ENCODE measurements at regions not wholly inside any gene's neighbourhood (a gene's known extent, or its start where the extent isn't known, plus 50 kb on each side); places are given as distances from the start of the nearest gene placed in this dataset.
A peak's percentile ranks its signal among the peaks of the same experiment; 100 is the strongest.

DNA sequence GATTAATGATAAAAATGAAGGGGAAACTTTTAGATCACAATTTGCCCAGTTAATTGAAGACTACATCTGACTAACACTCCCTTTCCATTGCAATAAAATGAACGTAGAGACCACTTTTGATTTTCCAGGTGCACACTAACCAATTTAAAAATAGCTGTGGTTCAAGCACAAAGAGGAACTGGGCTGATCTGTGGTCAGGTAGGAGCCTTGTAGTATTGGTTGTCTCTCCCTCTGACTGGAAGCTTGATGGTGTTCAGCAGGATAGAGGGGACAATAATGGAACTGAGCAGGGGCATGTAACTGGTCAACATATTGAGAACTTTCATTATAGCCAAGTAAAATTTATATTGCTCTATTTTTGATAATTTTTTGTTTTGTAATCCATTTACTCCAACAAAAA, 886.8 kb upstream of the SEMA6A start:
- no peak for DNase-seq

DNA sequence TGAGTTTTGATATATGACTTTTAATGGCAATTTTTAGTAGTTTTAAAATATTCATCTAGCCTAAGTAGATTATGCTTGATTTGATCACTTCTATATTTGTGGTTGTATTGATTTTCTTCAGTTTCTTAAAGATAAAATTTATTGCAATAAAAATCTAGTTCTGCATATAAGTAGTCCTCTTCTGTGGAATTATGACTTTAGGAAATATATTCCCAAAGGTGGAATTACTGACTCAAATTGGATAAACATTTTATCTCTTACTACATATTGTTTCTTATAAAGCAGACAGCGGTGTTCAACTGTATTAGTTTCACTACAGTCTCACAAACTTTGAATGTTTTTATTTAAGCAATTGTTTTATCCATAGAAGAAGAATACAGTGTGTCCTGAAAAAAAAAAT, 883.0 kb upstream of the SEMA6A start:
- no peak for DNase-seq

DNA sequence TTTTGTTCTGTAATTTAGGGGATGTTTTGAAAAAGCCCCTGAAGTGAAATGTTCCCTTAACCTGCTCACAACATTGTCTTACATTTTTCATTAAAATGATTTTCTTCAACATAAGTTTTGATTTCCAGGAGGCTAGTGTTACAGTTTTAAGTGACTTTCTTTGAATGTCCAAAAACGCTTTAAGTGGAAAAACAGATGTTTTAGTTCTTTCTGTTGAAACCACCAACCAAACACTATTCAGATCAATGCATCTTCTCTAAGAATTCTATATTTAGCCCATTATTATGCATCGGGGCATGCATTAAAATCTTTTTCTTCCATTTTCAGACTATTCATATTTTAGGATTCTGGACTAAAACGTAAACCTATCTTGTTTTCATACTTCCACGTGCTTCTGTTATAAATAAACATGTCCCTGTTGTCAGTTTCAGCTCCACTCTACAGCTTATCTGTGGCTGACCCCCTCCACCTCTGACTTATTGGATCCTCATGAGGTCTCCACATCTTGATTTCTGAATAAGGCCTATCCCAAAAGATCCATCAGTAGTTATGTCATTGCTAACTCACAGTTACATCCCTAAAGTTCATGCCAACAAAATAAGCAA, 882.3 kb upstream of the SEMA6A start:
- no peak for DNase-seq

DNA sequence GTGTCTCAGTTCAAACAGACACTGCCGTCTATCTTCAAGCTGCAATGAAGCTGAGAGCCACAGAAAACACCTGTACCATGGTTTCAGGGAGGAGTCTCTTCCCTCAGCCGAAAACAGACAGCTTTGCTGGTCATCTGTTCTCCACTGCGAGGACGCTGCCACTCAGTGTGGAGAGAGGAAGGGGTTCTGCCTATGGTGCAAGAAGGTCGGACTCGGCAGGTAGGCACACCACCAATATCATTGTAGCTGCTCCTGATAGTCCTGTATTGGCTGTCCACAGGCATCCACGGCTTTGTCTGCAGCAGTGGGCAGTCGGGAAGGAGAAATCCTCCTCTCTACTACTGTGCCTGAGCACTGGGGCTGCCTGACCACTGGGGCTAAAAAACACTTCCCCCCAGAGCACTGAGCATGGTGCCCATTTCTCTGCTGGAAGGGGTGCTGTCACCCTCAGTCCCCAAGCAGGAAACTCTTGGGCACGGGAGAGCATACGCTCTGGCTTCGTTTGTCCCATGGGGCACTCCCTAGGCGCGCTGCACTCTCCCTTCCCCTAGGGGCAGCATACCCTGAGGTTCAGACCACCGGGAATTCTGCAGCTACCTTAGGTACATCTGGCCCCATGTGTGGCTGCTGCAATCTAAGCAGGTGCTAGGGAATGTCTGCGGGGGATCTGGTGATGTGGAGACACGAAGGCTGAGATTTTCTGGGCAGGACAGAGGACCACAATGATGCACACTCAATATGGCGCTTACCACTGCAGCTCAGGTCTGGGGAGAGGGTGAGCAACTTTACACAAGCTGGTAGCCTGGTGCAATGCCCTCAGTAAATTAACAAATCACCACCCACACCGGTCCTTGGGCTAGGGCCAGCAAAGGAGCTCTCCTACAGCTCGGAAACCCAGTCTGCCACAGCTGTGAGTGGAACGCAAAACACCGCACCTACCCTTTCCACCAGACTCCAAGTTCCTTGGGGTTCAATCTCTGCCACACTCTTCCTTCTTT, 880.9 kb upstream of the SEMA6A start:
- peak in 1 of 2 donors; percentile 11 for DNase-seq

DNA sequence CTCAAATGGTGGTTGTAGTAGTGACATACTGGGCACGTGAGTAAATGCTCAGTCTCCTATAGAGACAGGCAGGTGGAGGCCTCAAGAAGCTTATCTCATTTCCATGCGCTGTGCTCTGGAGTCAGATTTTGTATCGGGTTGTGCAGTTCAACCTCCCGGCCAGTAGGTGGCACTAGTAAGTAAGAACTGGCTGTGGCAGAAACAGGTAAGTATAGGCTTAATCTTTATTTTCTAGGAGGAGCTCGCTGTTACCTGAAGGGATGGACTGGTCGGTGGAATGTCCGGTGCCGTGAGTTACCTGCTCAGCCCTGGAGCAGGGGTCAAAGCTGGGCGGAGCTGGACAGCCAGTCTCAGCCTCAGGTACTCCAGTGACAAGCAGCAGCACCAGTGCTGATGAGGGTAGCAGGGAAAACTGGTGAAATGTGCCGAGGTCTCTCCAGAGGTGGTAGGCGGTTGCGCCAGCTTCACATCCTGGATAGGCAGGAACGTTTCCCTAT, 880.1 kb upstream of the SEMA6A start:
- peak; percentile 38 to 51 for DNase-seq

DNA sequence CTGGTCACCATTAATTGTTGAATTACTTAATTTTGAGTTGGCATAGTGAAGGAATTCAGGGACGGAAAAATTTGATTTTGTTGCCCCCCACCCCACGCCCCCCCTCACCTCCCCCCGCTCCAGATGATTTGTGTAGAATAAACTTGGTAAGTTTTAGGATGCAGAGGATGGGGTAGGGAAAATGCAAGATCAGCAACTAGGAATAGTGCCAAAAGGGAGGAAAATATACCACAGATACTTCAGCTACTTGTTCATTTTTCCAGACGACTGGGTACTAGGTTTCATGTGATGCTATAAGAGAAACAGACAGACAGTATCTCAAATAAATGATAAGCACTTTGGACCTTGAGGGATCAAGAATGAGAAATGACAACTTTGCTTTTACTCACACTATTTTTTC, 862.2 kb upstream of the SEMA6A start:
- no peak for DNase-seq

DNA sequence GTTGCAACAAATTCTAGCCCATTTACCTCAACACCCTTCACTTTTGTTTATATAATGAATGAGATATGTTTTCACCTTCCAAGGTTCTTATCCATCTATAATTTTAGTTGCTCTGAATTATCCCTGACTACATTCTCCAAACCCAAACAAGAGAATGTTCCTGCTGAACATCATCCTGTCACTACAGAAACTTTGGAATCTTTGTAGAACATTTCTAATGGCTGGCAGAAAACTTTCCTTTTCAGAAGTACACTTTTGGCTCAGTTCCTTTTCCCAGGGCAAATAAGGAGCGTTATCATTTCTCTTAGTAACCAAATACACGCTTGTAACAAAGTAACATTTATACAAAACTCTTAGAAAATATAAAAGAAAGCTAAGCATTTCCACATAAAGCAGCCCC, 860.6 kb upstream of the SEMA6A start:
- no peak for DNase-seq

DNA sequence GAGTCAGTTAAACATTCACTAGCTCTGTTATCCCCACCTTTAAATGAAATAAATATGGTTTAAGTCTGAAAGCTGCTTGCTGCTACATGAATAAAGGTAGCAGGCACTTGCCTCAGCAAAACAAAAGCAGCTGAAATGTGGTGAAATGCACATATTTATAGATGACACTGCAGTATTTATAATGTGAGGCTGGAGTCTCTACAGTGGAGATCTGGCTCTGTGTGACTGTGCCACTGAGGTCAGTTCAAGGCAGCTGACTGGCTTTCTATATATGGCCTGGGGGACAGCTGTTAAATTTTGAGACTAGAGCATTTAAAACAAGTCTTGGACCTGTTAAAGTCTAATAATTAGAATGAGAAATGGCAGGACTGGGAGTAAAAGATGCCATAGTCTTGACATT, 859.6 kb upstream of the SEMA6A start:
- no peak for DNase-seq

DNA sequence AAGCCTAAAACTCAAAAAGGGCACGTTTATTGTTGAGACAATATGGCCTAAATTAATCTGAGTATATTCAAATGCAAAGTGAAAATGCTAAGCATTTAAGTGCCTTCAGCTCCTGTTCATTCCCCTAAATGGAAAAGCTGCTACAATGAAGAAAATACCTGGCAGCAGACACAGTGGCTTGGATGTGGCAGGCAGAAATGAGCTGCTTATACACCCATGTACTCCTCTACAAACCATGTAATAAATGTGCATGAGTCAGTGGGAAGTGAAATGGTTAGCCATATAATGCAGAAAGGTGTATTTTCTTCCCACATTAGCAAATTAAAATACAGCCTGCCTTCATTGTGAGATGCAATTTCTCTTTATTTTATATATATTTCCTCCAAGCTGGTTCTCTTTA, 859.2 kb upstream of the SEMA6A start:
- DNase-seq, result no peak

DNA sequence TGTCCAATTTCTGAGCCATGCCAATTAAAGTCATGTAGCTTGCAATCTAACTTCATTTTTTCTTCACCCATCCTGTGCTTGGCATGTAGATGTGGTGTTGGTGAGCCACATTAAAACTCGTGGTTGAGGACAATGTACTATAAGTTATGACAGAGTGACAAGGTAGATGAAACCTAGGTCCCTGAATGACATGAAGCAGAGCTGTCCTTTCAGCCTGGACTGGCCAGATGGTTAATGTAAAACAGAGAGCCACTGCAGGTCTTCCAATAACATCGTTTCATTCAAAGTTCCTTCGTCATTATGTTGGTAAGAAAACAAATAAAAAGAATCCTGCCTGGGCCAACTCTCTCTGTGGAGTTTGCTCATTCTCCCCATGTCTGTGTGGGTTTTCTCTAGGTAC, 856.5 kb upstream of the SEMA6A start:
- DNase-seq, result no peak

DNA sequence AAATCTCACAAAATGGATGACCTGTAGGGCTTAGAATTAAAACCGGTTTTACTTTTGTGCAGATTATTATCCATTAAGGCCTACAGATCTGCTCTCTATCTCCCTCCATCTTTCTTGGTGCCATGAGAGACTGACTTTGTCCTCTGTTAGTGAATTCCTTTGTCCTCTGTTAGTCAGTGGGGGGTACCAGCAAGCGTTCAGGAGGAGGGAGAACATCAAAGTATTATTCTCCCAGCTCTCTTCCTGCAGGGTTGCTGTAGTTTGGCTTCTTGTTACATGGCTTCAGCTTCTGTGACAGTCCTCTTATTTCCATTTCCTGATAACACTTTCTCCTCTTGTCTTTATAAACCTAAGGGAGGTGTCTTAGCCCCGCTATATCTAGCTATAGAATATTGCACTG, 850.5 kb upstream of the SEMA6A start:
- no peak for DNase-seq

DNA sequence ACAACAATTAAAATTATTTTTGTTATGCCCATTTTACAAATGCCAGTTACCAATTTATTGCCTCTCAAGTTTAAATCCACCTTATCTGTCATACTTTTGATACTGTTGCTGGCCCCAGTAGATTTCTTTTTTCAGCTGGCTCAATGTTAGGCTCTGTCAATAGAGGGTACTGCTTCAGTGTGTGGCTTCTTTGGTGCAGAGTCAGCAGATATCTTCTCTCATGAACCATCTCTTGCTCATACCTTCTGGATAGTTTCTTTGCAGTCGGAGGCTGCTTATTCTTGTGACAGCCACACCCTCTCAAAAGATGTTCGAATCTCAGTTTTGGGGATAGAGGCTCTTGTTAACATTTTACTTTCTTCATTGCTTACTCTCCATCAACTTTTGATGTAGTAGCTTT, 849.9 kb upstream of the SEMA6A start:
- no peak for DNase-seq

DNA sequence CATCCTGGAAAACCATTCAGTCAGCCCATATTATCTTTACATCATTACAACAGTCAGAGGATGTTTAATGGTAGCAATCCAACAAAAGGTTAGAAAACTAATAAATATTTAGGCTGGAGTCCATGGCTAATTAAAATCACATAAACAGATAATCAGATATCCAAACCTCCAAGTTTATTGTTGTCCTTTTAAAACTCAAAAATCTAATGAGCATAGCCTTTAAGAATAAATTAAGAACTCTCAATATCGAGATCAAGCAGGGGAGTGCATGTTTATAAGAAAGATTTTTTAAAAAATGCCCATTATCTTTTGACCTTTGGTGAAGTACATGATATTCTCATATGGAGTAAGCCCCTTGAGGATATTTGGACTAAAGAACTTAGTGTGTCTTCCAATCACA, 842.9 kb upstream of the SEMA6A start:
- DNase-seq, result no peak

DNA sequence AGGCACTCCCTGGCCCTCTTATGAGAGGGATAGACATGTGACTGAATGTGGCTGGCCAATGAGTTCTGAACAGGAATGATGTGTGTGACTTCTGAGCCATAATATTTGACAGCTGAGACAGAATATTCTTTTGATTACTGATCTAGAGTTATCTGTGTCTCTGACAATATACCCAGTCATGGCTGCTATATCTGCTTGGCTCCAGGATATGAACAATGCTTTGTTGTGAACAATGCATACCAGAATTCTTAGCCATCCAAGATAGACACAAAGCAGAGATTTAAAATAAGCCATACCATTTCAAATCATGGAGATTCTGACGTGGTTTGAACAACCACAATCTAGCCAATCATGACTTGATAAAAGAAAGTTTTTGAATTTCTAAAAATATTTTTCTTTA, 840.3 kb upstream of the SEMA6A start:
- DNase-seq, result no peak

DNA sequence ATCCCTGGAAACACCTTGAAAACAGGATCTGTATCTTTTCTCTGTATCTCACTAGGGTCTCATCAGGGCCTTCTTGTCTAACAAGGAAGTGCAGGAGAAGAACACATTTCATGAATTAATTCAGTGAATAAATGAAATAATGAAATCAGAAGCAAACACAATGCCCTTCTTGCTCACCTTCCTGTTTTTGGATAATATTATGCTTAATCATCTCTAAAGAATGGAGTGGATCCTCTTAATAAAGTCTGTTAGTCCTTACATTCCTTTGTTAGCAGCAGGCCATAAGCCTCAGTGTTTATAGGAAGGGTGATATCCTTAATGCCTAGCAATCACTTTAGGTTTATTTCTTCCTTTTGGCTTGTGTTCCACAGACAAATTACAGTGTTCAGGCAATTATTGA, 837.1 kb upstream of the SEMA6A start:
- DNase-seq, result no peak

DNA sequence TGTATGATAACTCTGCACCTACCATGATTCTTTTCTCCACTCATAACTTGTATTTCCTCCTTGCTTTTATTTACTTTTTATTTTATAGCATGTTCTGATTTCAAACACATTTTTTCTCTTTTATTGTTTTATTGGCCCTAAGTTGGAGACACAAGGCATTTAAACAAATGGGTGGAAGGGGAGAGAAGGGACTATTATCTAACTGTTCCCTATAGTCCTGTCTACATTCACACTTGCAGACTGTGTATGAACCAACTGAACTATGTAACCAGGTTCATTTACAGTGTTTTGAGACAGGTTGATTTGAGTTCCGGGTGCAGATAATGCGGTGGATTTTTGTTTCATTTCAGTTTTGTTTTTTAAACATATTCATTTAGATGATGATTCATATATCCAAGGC, 830.6 kb upstream of the SEMA6A start:
- DNase-seq, result no peak

DNA sequence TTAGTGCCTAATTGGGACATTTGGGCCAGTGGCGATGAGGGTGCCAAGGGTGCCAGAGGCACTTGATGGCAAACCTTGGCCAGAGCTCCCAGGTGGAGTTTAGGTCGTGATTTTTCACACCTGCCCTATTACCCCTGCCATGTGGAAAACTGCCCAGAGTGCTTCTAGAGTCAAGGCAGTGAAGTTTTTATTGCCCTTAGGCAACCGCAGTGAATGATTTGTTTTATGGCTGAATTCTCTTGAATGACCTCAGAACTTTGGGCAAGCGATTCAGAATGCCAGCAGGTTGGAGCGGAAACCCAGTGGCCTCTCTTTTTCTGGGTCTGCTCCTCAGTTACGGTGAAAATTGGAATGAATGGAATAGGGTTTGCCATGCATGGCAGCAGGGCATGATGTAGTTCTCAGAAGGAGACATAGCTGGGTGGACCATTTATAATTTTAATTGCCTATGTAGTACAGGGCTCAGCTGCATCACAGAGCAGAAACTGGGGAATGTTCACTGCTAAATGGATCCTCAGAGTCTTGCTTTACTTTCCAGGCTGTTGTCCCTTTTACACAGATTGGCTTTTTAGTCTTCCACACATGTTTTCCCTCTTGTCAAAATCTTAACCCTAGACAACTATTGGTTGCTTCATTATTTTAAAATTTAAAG, 820.0 kb upstream of the SEMA6A start:
- no peak for DNase-seq

DNA sequence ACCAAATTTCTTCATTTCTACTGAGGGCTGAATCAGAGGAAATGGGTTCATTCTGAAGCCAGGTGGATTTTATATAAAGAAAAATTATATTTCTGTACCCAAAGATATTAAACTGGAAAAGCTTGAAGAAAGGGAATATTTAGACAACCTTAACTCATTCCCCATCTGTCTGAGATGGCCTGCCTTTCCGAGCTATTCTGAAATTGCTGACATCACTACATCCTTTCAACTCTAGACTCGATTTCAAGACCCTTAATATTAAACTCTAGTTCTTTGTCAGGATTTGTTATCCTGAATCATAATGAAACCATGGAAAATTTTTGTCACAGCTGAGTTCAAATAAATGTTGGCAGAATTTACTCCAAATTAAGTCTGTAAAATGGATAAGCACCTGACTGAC, 818.5 kb upstream of the SEMA6A start:
- no peak for DNase-seq

DNA sequence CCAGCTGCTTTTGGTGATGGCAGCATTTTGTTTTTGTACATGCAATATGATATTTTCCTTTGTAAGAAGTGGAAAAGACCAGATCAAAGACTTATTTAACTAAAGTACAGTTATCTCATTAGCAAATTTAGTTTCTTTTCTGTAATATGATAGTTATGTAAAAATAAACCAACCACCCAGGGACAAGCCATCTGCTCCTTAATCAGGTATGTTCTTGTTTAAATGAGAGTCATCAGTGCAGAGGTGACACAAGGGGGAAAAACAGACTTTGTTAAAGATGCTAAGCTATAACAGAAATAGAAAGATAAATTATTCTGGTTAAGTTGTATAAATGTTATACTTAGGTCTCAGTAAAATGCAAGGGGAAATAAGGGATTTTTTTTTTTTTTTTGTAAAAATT, 805.7 kb upstream of the SEMA6A start:
- DNase-seq, result no peak

DNA sequence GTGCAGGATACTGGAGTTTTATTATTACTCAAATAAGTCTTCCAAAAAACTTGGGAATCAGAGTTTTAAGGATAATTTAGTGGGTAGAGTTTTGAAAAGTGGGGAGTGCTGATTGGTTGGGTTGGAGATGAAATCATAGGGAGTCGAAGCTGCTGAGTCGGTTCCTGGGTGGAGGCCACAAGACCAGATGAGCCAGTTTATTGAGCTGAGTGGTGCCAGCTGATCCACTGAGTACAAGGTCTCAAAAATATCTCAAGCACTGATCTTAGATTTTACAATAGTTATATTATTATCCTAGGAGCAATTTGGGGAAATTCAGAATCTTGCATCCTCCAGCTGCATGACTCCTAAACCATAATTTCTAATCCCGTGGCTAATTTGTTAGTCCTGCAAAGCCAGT, 804.9 kb upstream of the SEMA6A start:
- DNase-seq, result no peak

DNA sequence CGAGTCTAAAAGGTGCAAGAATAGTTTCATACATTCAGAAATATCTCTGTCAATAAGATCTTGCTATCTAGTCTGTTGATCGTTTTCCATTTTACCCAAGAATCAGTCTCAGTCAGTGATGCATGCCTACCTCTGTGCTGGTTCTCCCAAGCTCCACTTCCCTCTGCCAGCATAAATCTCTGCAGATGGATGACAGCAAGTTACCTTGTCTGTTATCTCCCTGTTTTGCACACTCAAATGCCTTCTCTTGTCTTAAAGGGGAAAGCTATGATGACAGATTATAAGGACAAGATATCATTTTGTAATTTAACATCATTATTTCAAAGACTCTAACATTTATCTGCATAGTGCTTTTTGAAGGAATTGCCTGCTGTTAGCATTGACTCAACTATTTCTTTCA, 802.1 kb upstream of the SEMA6A start:
- no peak for DNase-seq

DNA sequence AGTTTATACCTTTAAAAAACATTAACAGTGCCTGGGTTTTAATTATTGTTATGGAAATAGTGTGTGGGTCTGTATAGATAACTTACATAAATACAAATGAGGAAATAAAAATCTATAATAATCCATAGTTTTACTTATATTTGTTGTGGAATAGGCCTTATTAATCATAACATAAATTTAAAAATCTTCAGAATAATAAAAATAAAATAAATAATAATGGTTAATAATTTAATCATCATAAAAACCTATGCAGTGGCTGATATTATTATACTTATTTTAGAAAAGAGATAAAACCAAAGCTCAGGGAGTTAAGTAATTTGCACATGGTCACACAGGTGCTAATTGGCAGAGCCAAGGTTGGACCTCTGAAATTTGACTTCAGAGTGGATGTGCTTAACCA, 785.3 kb upstream of the SEMA6A start:
- no peak for DNase-seq

DNA sequence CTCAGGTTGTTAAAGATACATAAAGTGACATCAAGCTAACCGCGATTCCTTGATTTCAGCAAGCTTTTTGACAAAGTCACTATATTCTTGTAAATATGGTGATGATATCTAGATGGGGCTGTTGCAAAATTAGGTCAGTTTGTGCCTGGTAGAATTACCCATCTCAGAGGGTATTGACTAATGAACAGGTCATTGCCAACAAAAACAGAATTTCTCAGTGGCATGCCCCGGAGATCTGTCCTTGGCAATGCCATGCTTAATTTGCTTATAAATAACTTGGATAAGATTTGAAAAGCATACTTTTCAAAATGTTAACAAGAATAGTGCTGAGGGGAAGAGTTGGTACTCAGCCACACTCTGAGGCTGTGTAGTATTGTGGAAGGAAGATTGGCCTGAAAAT, 783.3 kb upstream of the SEMA6A start:
- no peak for DNase-seq

DNA sequence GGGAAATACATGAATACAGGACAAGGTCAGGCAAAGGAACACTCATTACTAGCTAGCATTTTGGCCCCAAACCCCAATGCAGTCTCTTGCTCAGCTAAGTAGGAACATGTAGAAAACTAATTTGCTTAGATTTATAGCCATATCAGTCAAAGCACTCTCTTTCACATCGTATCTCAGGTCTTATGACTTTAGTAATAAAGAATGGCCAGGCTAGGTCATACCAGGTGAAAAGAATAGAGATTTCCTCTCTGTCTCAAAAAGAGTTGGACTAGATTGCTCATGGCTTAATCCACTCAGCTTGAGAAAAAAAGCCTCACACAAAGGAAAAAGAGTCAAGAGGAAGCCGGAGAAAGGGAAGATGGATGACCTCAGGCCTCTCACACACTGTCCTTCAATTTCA, 772.7 kb upstream of the SEMA6A start:
- DNase-seq, result no peak
